GM12873 (cell line): ENCODE measurements at regions not wholly inside any gene's neighbourhood (a gene's known extent, or its start where the extent isn't known, plus 50 kb on each side); places are given as distances from the start of the nearest gene placed in this dataset.

ENCODE experiments used
- CTCF ChIP-seq: IDR thresholded peaks from 2 replicates; pipeline ENCODE4 v1.5.1; 2012; ENCODE audit warnings: low read depth, mild to moderate bottlenecking, moderate library complexity, low read length, control low read depth; ENCODE audit not compliant: insufficient read depth; ENCODE audit errors: missing control alignments

- no peak for TF ChIP-seq CTCF
Measured at GRCh38 chr2:239729681-239730566, 295.2 kb downstream of the NDUFA10 start.

- TF ChIP-seq CTCF = no peak
Measured at GRCh38 chr2:239729151-239729550, 296.0 kb downstream of the NDUFA10 start.

- TF ChIP-seq CTCF = no peak
Measured at GRCh38 chr2:239728751-239729150, 296.4 kb downstream of the NDUFA10 start.

- TF ChIP-seq CTCF = no peak
Measured at GRCh38 chr2:239727776-239728600, 297.2 kb downstream of the NDUFA10 start.

GRCh38 chr2:239727182-239727775 is 297.9 kb downstream of the NDUFA10 start:
- TF ChIP-seq CTCF = no peak

- no peak for TF ChIP-seq CTCF
Measured at GRCh38 chr2:239726631-239727181, 298.4 kb downstream of the NDUFA10 start.
